Nephron (organoid): ENCODE measurements at regions not wholly inside any gene's neighbourhood (a gene's known extent, or its start where the extent isn't known, plus 50 kb on each side); places are given as distances from the start of the nearest gene placed in this dataset.
"Not testable (repeated sequence)": the region's sequence is repeated elsewhere in the genome, so short reads cannot be mapped to it uniquely, and the experiment has no call there.

Experiments used
- H3K27ac Mint-ChIP-seq, 3 experiments: 2 replicates each; pipeline ENCODE4 v1.8.0; 2020; ENCODE audit warnings: mixed read lengths in 3 of 3, mild to moderate bottlenecking in 2 of 3, moderate library complexity in 1 of 3
- H3K27me3 Mint-ChIP-seq: 2 replicates; pipeline ENCODE4 v1.8.0; 2021; ENCODE audit warnings: low read depth, mild to moderate bottlenecking, moderate library complexity, mixed read lengths
- H3K36me3 Mint-ChIP-seq: 2 replicates; pipeline ENCODE4 v1.8.0; 2020; ENCODE audit warnings: low read depth, mixed read lengths
- H3K4me1 Mint-ChIP-seq: 2 replicates; pipeline ENCODE4 v1.8.0; 2020; ENCODE audit warnings: mixed read lengths
- H3K4me3 Mint-ChIP-seq, 3 experiments: 2 replicates each; pipeline ENCODE4 v1.8.0; 2020; ENCODE audit warnings: mild to moderate bottlenecking in 3 of 3, mixed read lengths in 3 of 3, moderate library complexity in 2 of 3
- H3K9me3 Mint-ChIP-seq: 2 replicates; pipeline ENCODE4 v1.8.0; 2020; ENCODE audit warnings: mixed read lengths
- TF ChIP-seq, protein P1 (sequence below), 3 experiments: fragments of 200-600 bp; sonication (generic); IDR thresholded peaks; one replicate each; pipeline ENCODE4 v1.5.0; 2021; ENCODE audit warnings: antibody characterized with exemption in 3 of 3; ENCODE audit not compliant: unreplicated experiment in 3 of 3

GRCh38 chr14:54257424-54257823, 139.4 kb upstream of the CDKN3 start:
- Mint-ChIP-seq H3K36me3 (no peaks in the 10 kb centered on the region), H3K4me3 (no peak overlapping the region), H3K4me1 (peaks cover 4% of the 10 kb centered on the region), H3K27me3 (peaks cover 4% of the 10 kb centered on the region), H3K9me3 (no peaks in the 10 kb centered on the region), H3K27ac (no peak overlapping the region)
- TF ChIP-seq, protein P1, sequence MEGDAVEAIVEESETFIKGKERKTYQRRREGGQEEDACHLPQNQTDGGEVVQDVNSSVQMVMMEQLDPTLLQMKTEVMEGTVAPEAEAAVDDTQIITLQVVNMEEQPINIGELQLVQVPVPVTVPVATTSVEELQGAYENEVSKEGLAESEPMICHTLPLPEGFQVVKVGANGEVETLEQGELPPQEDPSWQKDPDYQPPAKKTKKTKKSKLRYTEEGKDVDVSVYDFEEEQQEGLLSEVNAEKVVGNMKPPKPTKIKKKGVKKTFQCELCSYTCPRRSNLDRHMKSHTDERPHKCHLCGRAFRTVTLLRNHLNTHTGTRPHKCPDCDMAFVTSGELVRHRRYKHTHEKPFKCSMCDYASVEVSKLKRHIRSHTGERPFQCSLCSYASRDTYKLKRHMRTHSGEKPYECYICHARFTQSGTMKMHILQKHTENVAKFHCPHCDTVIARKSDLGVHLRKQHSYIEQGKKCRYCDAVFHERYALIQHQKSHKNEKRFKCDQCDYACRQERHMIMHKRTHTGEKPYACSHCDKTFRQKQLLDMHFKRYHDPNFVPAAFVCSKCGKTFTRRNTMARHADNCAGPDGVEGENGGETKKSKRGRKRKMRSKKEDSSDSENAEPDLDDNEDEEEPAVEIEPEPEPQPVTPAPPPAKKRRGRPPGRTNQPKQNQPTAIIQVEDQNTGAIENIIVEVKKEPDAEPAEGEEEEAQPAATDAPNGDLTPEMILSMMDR (IDR thresholded peaks at IDR 0.05; ENCODE audit: unreplicated experiment in 3 of 3): no peak

DNA sequence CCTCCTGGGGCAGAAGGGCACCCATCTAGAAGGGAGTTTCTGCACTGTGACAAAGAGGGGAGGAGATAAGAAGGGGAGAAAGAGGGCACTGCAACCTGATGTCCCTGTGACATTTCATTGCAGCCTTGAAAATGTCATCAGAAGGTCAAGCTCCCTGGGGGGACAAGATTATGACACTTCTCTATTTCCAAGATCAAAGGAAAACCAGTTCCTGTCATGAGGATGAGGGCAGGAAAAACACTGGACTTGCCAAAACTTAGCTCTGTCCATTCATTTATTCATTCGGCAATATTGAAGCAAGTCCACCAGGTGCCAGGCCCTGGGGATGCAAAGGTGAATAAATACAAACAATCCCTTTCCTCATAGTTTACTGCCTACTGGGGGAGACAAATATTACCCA, 138.4 kb upstream of the CDKN3 start:
- Mint-ChIP-seq H3K4me3 (no peak overlapping the region), H3K36me3 (no peaks in the 10 kb centered on the region), H3K4me1 (peaks cover 4% of the 10 kb centered on the region), H3K27me3 (peaks cover 4% of the 10 kb centered on the region), H3K9me3 (no peaks in the 10 kb centered on the region), H3K27ac (peak overlapping the region in 1 of 3 experiments; percentile 13)
- TF ChIP-seq, protein P1 (IDR thresholded peaks at IDR 0.05; ENCODE audit: unreplicated experiment in 3 of 3): no peak

DNA sequence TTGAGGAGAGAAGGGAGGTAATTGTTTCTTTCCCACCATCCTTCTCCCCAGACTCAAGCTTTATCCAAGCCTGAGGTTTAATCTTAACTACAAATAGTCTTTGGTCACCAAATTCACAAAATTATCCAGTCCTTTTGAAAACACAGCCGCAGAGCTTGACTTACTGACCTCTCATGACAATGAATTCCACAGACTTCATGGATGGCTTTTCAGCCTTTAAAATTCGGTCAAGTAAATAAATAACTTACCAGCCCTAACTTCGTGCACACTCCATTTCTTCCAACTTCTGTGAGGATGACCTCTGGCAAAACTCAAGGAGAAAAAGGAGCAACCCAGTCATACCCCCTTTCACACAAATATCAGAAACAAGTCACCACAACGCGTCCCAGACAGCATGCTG, 137.0 kb upstream of the CDKN3 start:
- no peaks in the 10 kb centered on the region for H3K36me3 Mint-ChIP-seq
- no peak overlapping the region for H3K4me3 Mint-ChIP-seq
- peaks cover 4% of the 10 kb centered on the region for H3K4me1 Mint-ChIP-seq
- no peaks in the 10 kb centered on the region for H3K9me3 Mint-ChIP-seq
- peaks cover 4% of the 10 kb centered on the region for H3K27me3 Mint-ChIP-seq
- peak overlapping the region in 2 of 3 experiments; percentile 34 to 75 for H3K27ac Mint-ChIP-seq
- TF ChIP-seq, protein P1 (IDR thresholded peaks at IDR 0.05; ENCODE audit: unreplicated experiment in 3 of 3): no peak

GRCh38 chr14:54261283-54261682, 135.5 kb upstream of the CDKN3 start:
- H3K4me1 Mint-ChIP-seq: peaks cover 4% of the 10 kb centered on the region
- H3K4me3 Mint-ChIP-seq: no peak overlapping the region
- H3K27ac Mint-ChIP-seq: peak overlapping the region in 2 of 3 experiments; percentile 23 to 39
- no peaks in the 10 kb centered on the region for H3K36me3 Mint-ChIP-seq
- H3K27me3 Mint-ChIP-seq: peaks cover 8% of the 10 kb centered on the region
- TF ChIP-seq, protein P1 (IDR thresholded peaks at IDR 0.05; ENCODE audit: unreplicated experiment in 3 of 3): no peak
- no peaks in the 10 kb centered on the region for H3K9me3 Mint-ChIP-seq

GRCh38 chr14:54266616-54267015, 130.2 kb upstream of the CDKN3 start:
- not testable (repeated sequence) for H3K36me3 Mint-ChIP-seq, H3K4me1 Mint-ChIP-seq, H3K9me3 Mint-ChIP-seq, H3K27me3 Mint-ChIP-seq, H3K27ac Mint-ChIP-seq, H3K4me3 Mint-ChIP-seq

DNA sequence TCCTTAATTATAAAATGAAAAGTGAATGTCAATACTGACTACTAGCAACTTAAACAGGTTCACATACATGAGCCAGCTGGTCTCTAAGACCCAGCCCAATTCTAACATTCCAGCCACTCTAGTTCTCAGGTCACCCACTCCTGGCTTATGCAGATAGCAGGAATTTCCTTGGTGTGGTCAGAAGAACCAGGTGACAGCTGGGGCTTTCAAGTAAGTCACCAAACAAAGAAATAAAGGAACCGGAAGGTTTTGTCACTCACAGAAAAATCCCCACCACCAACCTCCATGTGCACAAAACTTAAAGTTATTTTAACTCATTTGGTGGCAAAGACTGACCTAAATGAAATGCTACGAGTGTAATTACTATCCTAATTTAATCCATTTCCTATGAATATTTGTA, 129.6 kb upstream of the CDKN3 start:
- H3K4me3 Mint-ChIP-seq: no peak overlapping the region
- no peak overlapping the region for H3K27ac Mint-ChIP-seq
- TF ChIP-seq, protein P1 (IDR thresholded peaks at IDR 0.05; ENCODE audit: unreplicated experiment in 3 of 3): no peak
- peaks cover 4% of the 10 kb centered on the region for H3K27me3 Mint-ChIP-seq
- no peaks in the 10 kb centered on the region for H3K4me1 Mint-ChIP-seq
- no peaks in the 10 kb centered on the region for H3K9me3 Mint-ChIP-seq
- H3K36me3 Mint-ChIP-seq: no peaks in the 10 kb centered on the region
